HCT116 (cell line): ENCODE measurements at regions not wholly inside any gene's neighbourhood (a gene's known extent, or its start where the extent isn't known, plus 50 kb on each side); places are given as distances from the start of the nearest gene placed in this dataset.

ENCODE experiments used
- ATAC-seq: fragments of 200-7000 bp; cut with Tn5 transposase; 2 replicates; pipeline ENCODE4 v1.9.1; 2020; ENCODE audit warnings: mild to moderate bottlenecking, moderate library complexity
- BruUV-seq: library from RNA; stranded (reverse); fragments of 400-500 nt; replicated peaks from 2 replicates; lab custom pipeline; 2021; lab: Mats Ljungman, UMichigan
- CTCF ChIA-PET: fragments of 300-600 bp; sonication (Branson Sonifier 250); formaldehyde crosslinking; loops from one replicate; lab custom pipeline; 2021; ENCODE audit warnings: antibody characterized with exemption; lab: Charles Lee
- POLR2A ChIA-PET: fragments of 300-600, 350-600 bp; sonication (Branson Sonifier 250); formaldehyde crosslinking; loops from one replicate; lab custom pipeline; 2021; ENCODE audit warnings: antibody characterized with exemption; lab: Charles Lee
- RAD21 ChIA-PET, 2 experiments: fragments of 300-600 bp; sonication (Branson Sonifier 250); formaldehyde crosslinking; loops; one replicate each; lab custom pipeline; 2023; ENCODE audit warnings: low total read pairs in 2 of 2; ENCODE audit not compliant: uncharacterized antibody in 2 of 2, unreplicated experiment in 2 of 2, low non-redundant PET in 1 of 2; lab: Charles Lee
- DNase-seq: peaks from one replicate; pipeline ENCODE4 v3.0.0-alpha.2; 2010; ENCODE audit warnings: low read depth, low spot score
- H2AFZ ChIP-seq: fragments of 200-600 bp; shearing (Covaris generic), sonication (generic); 2 replicates; pipeline ENCODE4 v1.6.1; 2017; ENCODE audit warnings: low read depth, mixed run types, mixed read lengths, antibody characterized with exemption, low read length; ENCODE audit not compliant: poor library complexity, severe bottlenecking
- H3K27ac ChIP-seq: 2 replicates; pipeline ENCODE4 v1.5.1; 2012; ENCODE audit warnings: low read depth, low read length
- H3K27me3 ChIP-seq: fragments of 200-600 bp; sonication (generic); 2 replicates; pipeline ENCODE4 v1.6.1; 2016; ENCODE audit warnings: mixed run types, low read length, mixed read lengths; ENCODE audit not compliant: insufficient read depth
- H3K36me3 ChIP-seq, 2 experiments: fragments of 200-500 bp in 1 of 2; fragments of 200-600 bp in 1 of 2; sonication (Bioruptor generic) in 1 of 2; sonication (generic) in 1 of 2; 2 replicates each; pipeline versions ENCODE4 v1.5.1 to v1.6.1; 2014 to 2016; ENCODE audit warnings: low read length in 2 of 2, inconsistent platforms in 1 of 2, mixed read lengths in 1 of 2, mixed run types in 1 of 2; ENCODE audit not compliant: insufficient read depth in 2 of 2, control insufficient read depth in 1 of 2
- H3K4me1 ChIP-seq, 2 experiments: fragments of 200-600 bp in 1 of 2; sonication (generic) in 1 of 2; 2 replicates each; pipeline versions ENCODE4 v1.5.1 to v1.6.1; 2012 to 2017; ENCODE audit warnings: low read length in 2 of 2, inconsistent platforms in 1 of 2, mild to moderate bottlenecking in 1 of 2, mixed read lengths in 1 of 2, mixed run types in 1 of 2, moderate library complexity in 1 of 2; ENCODE audit not compliant: insufficient read depth in 2 of 2, control insufficient read depth in 1 of 2
- H3K4me2 ChIP-seq: fragments of 200-600 bp; sonication (generic); 2 replicates; pipeline ENCODE4 v1.6.1; 2017; ENCODE audit warnings: mixed run types, low read length, mixed read lengths
- H3K4me3 ChIP-seq, 2 experiments: fragments of 200-600 bp in 1 of 2; sonication (generic) in 1 of 2; replicated peaks in 1 of 2; 2 replicates each; pipeline ENCODE4 v1.5.1; 2011 to 2016; ENCODE audit warnings: low read length in 2 of 2, control low read depth in 1 of 2, low read depth in 1 of 2, mild to moderate bottlenecking in 1 of 2, mixed read lengths in 1 of 2, mixed run types in 1 of 2
- H3K79me2 ChIP-seq: fragments of 200-600 bp; sonication (generic); 2 replicates; pipeline ENCODE4 v1.6.1; 2017; ENCODE audit warnings: mild to moderate bottlenecking, mixed run types, low read length, moderate library complexity, mixed read lengths; ENCODE audit not compliant: insufficient read depth
- H3K9ac ChIP-seq: fragments of 200-600 bp; sonication (generic); 2 replicates; pipeline ENCODE4 v1.6.1; 2016; ENCODE audit warnings: low read length, mixed read lengths
- H3K9me2 ChIP-seq: fragments of 200-600 bp; sonication (generic), shearing (Covaris generic); 2 replicates; pipeline ENCODE4 v1.6.1; 2017; ENCODE audit warnings: mixed run types, mild to moderate bottlenecking, moderate library complexity; ENCODE audit not compliant: insufficient read depth
- H3K9me3 ChIP-seq, 2 experiments: fragments of 200-500 bp in 1 of 2; fragments of 200-600 bp in 1 of 2; sonication (Bioruptor generic) in 1 of 2; sonication (generic) in 1 of 2; 2 replicates each; pipeline ENCODE4 v1.6.1; 2014 to 2017; ENCODE audit warnings: low read length in 2 of 2, mixed read lengths in 2 of 2, inconsistent platforms in 1 of 2, low read depth in 1 of 2, mild to moderate bottlenecking in 1 of 2, mixed run types in 1 of 2, moderate library complexity in 1 of 2; ENCODE audit not compliant: control insufficient read depth in 1 of 2, insufficient read depth in 1 of 2
- H4K20me1 ChIP-seq: fragments of 200-600 bp; sonication (generic), shearing (Covaris generic); 2 replicates; pipeline ENCODE4 v1.6.1; 2017; ENCODE audit warnings: mixed run types, mild to moderate bottlenecking, moderate library complexity; ENCODE audit not compliant: insufficient read depth
- ATF3 ChIP-seq: IDR thresholded peaks from 2 replicates; pipeline ENCODE4 v1.6.1; 2012
- EGR1 ChIP-seq: IDR thresholded peaks from 2 replicates; pipeline ENCODE4 v1.6.1; 2012; ENCODE audit warnings: low read depth
- ELF1 ChIP-seq: IDR thresholded peaks from 2 replicates; pipeline ENCODE4 v1.6.1; 2012; ENCODE audit warnings: low read depth, borderline replicate concordance
- EZH2 ChIP-seq: fragments of 200-600 bp; sonication (generic); IDR thresholded peaks from 2 replicates; pipeline ENCODE4 v1.6.1; 2017; ENCODE audit warnings: antibody characterized with exemption, mixed run types
- EZH2phosphoT487 ChIP-seq: fragments of 200-600 bp; IDR thresholded peaks from 2 replicates; pipeline ENCODE4 v1.6.1; 2018; ENCODE audit warnings: antibody characterized with exemption, borderline replicate concordance
- FOSL1 ChIP-seq: IDR thresholded peaks from 2 replicates; pipeline ENCODE4 v1.6.1; 2012; ENCODE audit warnings: low read depth
- MAX ChIP-seq: IDR thresholded peaks from 2 replicates; pipeline ENCODE4 v1.6.1; 2012
- POLR2AphosphoS5 ChIP-seq: IDR thresholded peaks from 2 replicates; pipeline ENCODE4 v1.6.1; 2011; ENCODE audit warnings: mild to moderate bottlenecking, low read depth, low read length, moderate library complexity
- RAD21 ChIP-seq: IDR thresholded peaks from 2 replicates; pipeline ENCODE4 v1.6.1; 2012; ENCODE audit warnings: low read depth, mild to moderate bottlenecking
- SIN3A ChIP-seq: IDR thresholded peaks from 2 replicates; pipeline ENCODE4 v1.6.1; 2012; ENCODE audit warnings: low read depth
- SP1 ChIP-seq: IDR thresholded peaks from 2 replicates; pipeline ENCODE4 v1.6.1; 2012; ENCODE audit warnings: low read depth
- TCF7L2 ChIP-seq: IDR thresholded peaks from 2 replicates; pipeline ENCODE4 v1.7.0; 2011; ENCODE audit warnings: borderline replicate concordance, inconsistent platforms; ENCODE audit not compliant: insufficient read depth, insufficient read length; ENCODE audit errors: extremely low read depth
- ZFX ChIP-seq: fragments of 450-650 bp; IDR thresholded peaks from 2 replicates; pipeline ENCODE4 v1.6.1; 2017
- intact Hi-C: fragments of 100-400 bp; cut with micrococcal nuclease; formaldehyde crosslinking; loops from 2 replicates; pipeline ENCODE4 v1.10.0; 2022
- TF ChIP-seq, protein P1 (sequence below): IDR thresholded peaks from 2 replicates; pipeline ENCODE4 v1.6.1; 2011; ENCODE audit warnings: mild to moderate bottlenecking, low read length, moderate library complexity; ENCODE audit not compliant: insufficient replicate concordance; ENCODE audit errors: extremely low read depth
- TF ChIP-seq, protein P2 (sequence below), 3 experiments: fragments of 200-600 bp in 1 of 3; sonication (generic) in 1 of 3; IDR thresholded peaks in 2 of 3; conservative IDR thresholded peaks in 1 of 3; 2 replicates each; pipeline ENCODE4 v1.5.1; 2012 to 2017; ENCODE audit warnings: low read depth in 2 of 3, low read length in 2 of 3, antibody characterized with exemption in 1 of 3, borderline replicate concordance in 1 of 3, control low read depth in 1 of 3, mild to moderate bottlenecking in 1 of 3, mixed read lengths in 1 of 3, mixed run types in 1 of 3, moderate library complexity in 1 of 3; ENCODE audit not compliant: insufficient read depth in 1 of 3

DNA sequence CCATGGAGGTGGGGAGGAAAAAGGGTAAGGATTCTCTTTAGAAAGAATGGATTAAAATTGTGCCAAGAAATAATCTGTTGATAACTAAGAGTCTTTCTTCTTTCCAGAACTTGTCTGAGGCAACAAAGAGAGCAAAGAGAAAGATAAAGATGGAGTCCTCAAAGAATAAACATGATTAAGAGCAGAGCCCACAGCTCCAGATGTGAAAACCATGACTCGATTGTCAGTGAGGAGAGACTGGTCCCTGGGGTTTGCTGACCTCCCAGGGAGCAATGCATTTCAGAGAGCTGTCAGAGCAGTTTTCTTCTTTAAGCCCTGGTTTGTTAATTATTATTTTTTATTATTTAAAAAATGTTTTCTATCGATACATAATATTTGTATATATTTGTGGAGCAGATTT lies 74.6 kb downstream of the TMEM100 start (continued):
- TF ChIP-seq MAX: no peak
- TF ChIP-seq, protein P1, sequence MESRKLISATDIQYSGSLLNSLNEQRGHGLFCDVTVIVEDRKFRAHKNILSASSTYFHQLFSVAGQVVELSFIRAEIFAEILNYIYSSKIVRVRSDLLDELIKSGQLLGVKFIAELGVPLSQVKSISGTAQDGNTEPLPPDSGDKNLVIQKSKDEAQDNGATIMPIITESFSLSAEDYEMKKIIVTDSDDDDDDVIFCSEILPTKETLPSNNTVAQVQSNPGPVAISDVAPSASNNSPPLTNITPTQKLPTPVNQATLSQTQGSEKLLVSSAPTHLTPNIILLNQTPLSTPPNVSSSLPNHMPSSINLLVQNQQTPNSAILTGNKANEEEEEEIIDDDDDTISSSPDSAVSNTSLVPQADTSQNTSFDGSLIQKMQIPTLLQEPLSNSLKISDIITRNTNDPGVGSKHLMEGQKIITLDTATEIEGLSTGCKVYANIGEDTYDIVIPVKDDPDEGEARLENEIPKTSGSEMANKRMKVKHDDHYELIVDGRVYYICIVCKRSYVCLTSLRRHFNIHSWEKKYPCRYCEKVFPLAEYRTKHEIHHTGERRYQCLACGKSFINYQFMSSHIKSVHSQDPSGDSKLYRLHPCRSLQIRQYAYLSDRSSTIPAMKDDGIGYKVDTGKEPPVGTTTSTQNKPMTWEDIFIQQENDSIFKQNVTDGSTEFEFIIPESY: no peak
- TF ChIP-seq EZH2: no peak
- no peak for TF ChIP-seq TCF7L2
- TF ChIP-seq EGR1: no peak
- TF ChIP-seq FOSL1: no peak
- no peak for TF ChIP-seq ATF3
- no peak for TF ChIP-seq SP1
- TF ChIP-seq EZH2phosphoT487: no peak
- no peak for TF ChIP-seq SIN3A
- TF ChIP-seq POLR2AphosphoS5: no peak
- TF ChIP-seq, all 23 proteins: peak for 0

DNA sequence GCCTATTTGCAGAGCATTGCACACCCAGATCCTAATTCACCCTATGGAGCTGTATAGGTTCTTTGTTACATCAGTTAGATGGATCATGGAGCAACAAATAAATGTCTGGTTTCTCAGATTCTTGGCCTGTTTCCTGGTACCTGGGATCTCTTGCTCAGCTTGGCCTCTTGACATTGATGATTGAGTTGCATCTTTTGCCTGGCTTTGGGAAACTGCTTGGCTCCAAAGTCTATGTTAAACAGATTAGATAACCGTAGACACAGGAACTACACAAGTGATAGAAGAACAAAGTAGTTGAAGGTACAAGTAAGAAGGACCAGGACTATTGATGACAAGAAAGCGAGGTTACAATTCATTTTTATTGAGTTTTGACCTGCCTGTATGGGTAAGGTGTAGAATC lies 77.3 kb downstream of the TMEM100 start:
- RAD21 ChIA-PET: no interaction called here
- intact Hi-C loops: loop anchor here (10.0 kb wide), 1 partner anchor 489 kb away; no protein-coding TSS in a partner anchor
- POLR2A ChIA-PET: no interaction called here
- H3K4me1 ChIP-seq: no peaks in the 10 kb centered on the region
- ATAC-seq: no peak
- peaks cover 63% of the 10 kb centered on the region for H3K27me3 ChIP-seq
- no peak overlapping the region for H3K27ac ChIP-seq
- H3K4me2 ChIP-seq: no peak overlapping the region
- no peaks in the 10 kb centered on the region for H4K20me1 ChIP-seq
- no TSS peak for BruUV-seq
- no peaks in the 10 kb centered on the region for H3K9me3 ChIP-seq
- CTCF ChIA-PET: no interaction called here
- H3K4me3 ChIP-seq: no peak overlapping the region
- no peak for DNase-seq
- TF ChIP-seq ELF1 (no peak), POLR2AphosphoS5 (no peak), RAD21 (no peak), SP1 (no peak), EGR1 (no peak), ZFX (no peak)
- TF ChIP-seq, protein P2, sequence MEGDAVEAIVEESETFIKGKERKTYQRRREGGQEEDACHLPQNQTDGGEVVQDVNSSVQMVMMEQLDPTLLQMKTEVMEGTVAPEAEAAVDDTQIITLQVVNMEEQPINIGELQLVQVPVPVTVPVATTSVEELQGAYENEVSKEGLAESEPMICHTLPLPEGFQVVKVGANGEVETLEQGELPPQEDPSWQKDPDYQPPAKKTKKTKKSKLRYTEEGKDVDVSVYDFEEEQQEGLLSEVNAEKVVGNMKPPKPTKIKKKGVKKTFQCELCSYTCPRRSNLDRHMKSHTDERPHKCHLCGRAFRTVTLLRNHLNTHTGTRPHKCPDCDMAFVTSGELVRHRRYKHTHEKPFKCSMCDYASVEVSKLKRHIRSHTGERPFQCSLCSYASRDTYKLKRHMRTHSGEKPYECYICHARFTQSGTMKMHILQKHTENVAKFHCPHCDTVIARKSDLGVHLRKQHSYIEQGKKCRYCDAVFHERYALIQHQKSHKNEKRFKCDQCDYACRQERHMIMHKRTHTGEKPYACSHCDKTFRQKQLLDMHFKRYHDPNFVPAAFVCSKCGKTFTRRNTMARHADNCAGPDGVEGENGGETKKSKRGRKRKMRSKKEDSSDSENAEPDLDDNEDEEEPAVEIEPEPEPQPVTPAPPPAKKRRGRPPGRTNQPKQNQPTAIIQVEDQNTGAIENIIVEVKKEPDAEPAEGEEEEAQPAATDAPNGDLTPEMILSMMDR (IDR thresholded peaks at IDR 0.05 in 2 of 3, conservative IDR thresholded peaks at IDR 0.05 in 1 of 3; ENCODE audit: borderline replicate concordance in 1 of 3, insufficient read depth in 1 of 3, low read depth in 2 of 3, low read length in 2 of 3): no peak
- H3K9ac ChIP-seq: no peak overlapping the region
- no peaks in the 10 kb centered on the region for H3K36me3 ChIP-seq
- no peak overlapping the region for H2AFZ ChIP-seq
- no peaks in the 10 kb centered on the region for H3K9me2 ChIP-seq
- H3K79me2 ChIP-seq: no peaks in the 10 kb centered on the region
